ENCODE measurements at regions not wholly inside any gene's neighbourhood (a gene's known extent, or its start where the extent isn't known, plus 50 kb on each side); places are given as distances from the start of the nearest gene placed in this dataset.

- no peaks in the 10 kb centered on the region for H3K9me3 ChIP-seq (ENCODE audit: control insufficient read depth, low read length)
These were observed 73.7 kb upstream of the ST6GALNAC5 start for GRCh38 chr1:76793594-76793993.

GRCh38 chr1:76799700-76800099 lies 67.6 kb upstream of the ST6GALNAC5 start:
- Histone ChIP-seq H3K4me1 (no peaks in the 10 kb centered on the region), H3K27me3 (ENCODE audit: control insufficient read depth, insufficient read depth, low read length) (no peaks in the 10 kb centered on the region), H3K27ac (no peak overlapping the region), H3K36me3 (ENCODE audit: control insufficient read depth, insufficient read depth, low read length) (no peaks in the 10 kb centered on the region), H3K9me3 (ENCODE audit: control insufficient read depth, low read length) (no peaks in the 10 kb centered on the region), H3K9ac (no peak overlapping the region), H3K4me3 (ENCODE audit: low read depth, low read length) (no peak overlapping the region), H3K79me2 (no peaks in the 10 kb centered on the region), H2AFZ (no peak overlapping the region), H3K4me2 (ENCODE audit: low read length) (no peak overlapping the region)
- no peak for TF ChIP-seq CTCF (IDR thresholded peaks at IDR 0.05)

More at GRCh38 chr1:76793594-76793993, 73.7 kb upstream of the ST6GALNAC5 start:
- H3K27ac ChIP-seq = no peak overlapping the region
- no peak overlapping the region for H2AFZ ChIP-seq
- no peaks in the 10 kb centered on the region for H3K79me2 ChIP-seq
- H3K4me2 ChIP-seq (ENCODE audit: low read length) = no peak overlapping the region
- H3K36me3 ChIP-seq (ENCODE audit: control insufficient read depth, insufficient read depth, low read length) = no peaks in the 10 kb centered on the region
- H3K4me1 ChIP-seq = no peaks in the 10 kb centered on the region
- no peak overlapping the region for H3K4me3 ChIP-seq (ENCODE audit: low read depth, low read length)
- no peak for TF ChIP-seq CTCF (IDR thresholded peaks at IDR 0.05)
- H3K9ac ChIP-seq = no peak overlapping the region
- no peaks in the 10 kb centered on the region for H3K27me3 ChIP-seq (ENCODE audit: control insufficient read depth, insufficient read depth, low read length)

GRCh38 chr1:76802094-76802493 lies 65.2 kb upstream of the ST6GALNAC5 start:
- TF ChIP-seq CTCF (IDR thresholded peaks at IDR 0.05) = no peak
- no peak overlapping the region for H3K9ac ChIP-seq
- H3K79me2 ChIP-seq = no peaks in the 10 kb centered on the region
- no peaks in the 10 kb centered on the region for H3K36me3 ChIP-seq (ENCODE audit: control insufficient read depth, insufficient read depth, low read length)
- no peaks in the 10 kb centered on the region for H3K27me3 ChIP-seq (ENCODE audit: control insufficient read depth, insufficient read depth, low read length)
- H3K4me3 ChIP-seq (ENCODE audit: low read depth, low read length) = no peak overlapping the region
- no peaks in the 10 kb centered on the region for H3K9me3 ChIP-seq (ENCODE audit: control insufficient read depth, low read length)
- no peak overlapping the region for H3K27ac ChIP-seq
- H3K4me1 ChIP-seq = no peaks in the 10 kb centered on the region
- no peak overlapping the region for H2AFZ ChIP-seq
- no peak overlapping the region for H3K4me2 ChIP-seq (ENCODE audit: low read length)

GRCh38 chr1:76807543-76808260 lies 59.6 kb upstream of the ST6GALNAC5 start:
- Histone ChIP-seq H3K36me3 (ENCODE audit: control insufficient read depth, insufficient read depth, low read length) (no peaks in the 10 kb centered on the region), H3K9me3 (ENCODE audit: control insufficient read depth, low read length) (no peaks in the 10 kb centered on the region), H3K27ac (no peak overlapping the region), H3K79me2 (no peaks in the 10 kb centered on the region), H3K4me3 (ENCODE audit: low read depth, low read length) (no peak overlapping the region), H3K4me1 (no peaks in the 10 kb centered on the region), H2AFZ (no peak overlapping the region), H3K27me3 (ENCODE audit: control insufficient read depth, insufficient read depth, low read length) (no peaks in the 10 kb centered on the region), H3K9ac (no peak overlapping the region), H3K4me2 (ENCODE audit: low read length) (no peak overlapping the region)
- no peak for TF ChIP-seq CTCF (IDR thresholded peaks at IDR 0.05)

Measured in parathyroid adenoma (tissue), 2 donors.